GM12878 (cell line): ENCODE measurements at regions not wholly inside any gene's neighbourhood (a gene's known extent, or its start where the extent isn't known, plus 50 kb on each side); places are given as distances from the start of the nearest gene placed in this dataset.

Experiments
- ATAC-seq: fragments of 200-7000 bp; cut with Tn5 transposase; 3 replicates; pipeline ENCODE4 v1.9.1; 2020; ENCODE audit warnings: mild to moderate bottlenecking, moderate library complexity
- BruUV-seq: library from RNA; stranded (reverse); fragments of 400-500 nt; replicated peaks from 2 replicates; lab custom pipeline; 2021; lab: Mats Ljungman, UMichigan
- CTCF ChIA-PET: fragments of 300-600 bp; sonication (Branson Sonifier 250); formaldehyde crosslinking; extraction: SDS; loops from one replicate; lab custom pipeline; 2021; ENCODE audit warnings: inconsistent platforms; lab: Yijun Ruan, JAX
- POLR2A ChIA-PET: fragments of 350-600 bp; formaldehyde crosslinking; extraction: SDS; loops from one replicate; lab custom pipeline; 2021; ENCODE audit warnings: inconsistent platforms; lab: Charles Lee
- RAD21 ChIA-PET: fragments of 300-600 bp; sonication (Branson Sonifier 250); formaldehyde crosslinking; loops from one replicate; lab custom pipeline; 2023; ENCODE audit warnings: antibody characterized with exemption; ENCODE audit not compliant: unreplicated experiment; lab: Charles Lee
- SMC1A ChIA-PET: fragments of 300-600 bp; sonication (Branson Sonifier 250); formaldehyde crosslinking; loops from one replicate; lab custom pipeline; 2023; ENCODE audit not compliant: unreplicated experiment, uncharacterized antibody; lab: Charles Lee
- DNase-seq: peaks from one replicate; pipeline ENCODE4 v3.0.0-alpha.2; 2011; ENCODE audit warnings: low read depth, low spot score
- FAIRE-seq: peaks from 3 replicates; lab custom pipeline; 2011; peaks lifted over from hg19 to GRCh38; lab: Jason Lieb, UNC
- H2AFZ ChIP-seq: 2 replicates; pipeline ENCODE4 v1.6.0; 2011; ENCODE audit warnings: low read depth, low read length, control low read depth; ENCODE audit not compliant: control insufficient read depth
- H3K27ac ChIP-seq: 2 replicates; pipeline ENCODE4 v1.5.1; 2011; ENCODE audit warnings: control low read depth; ENCODE audit not compliant: control insufficient read depth, insufficient read depth
- H3K27me3 ChIP-seq, 2 experiments: replicated peaks in 1 of 2; 2 replicates each; pipeline versions ENCODE4 v1.6.0 to v1.6.1; 2011; ENCODE audit warnings: low read length in 1 of 2; ENCODE audit not compliant: control insufficient read depth in 2 of 2, insufficient read depth in 2 of 2
- H3K36me3 ChIP-seq, 2 experiments: 2 replicates each; pipeline ENCODE4 v1.5.1; 2011; ENCODE audit warnings: low read length in 1 of 2; ENCODE audit not compliant: control insufficient read depth in 2 of 2, insufficient read depth in 2 of 2
- H3K4me1 ChIP-seq: 2 replicates; pipeline ENCODE4 v1.6.1; 2011; ENCODE audit warnings: mild to moderate bottlenecking, low read length, moderate library complexity, mixed read lengths; ENCODE audit not compliant: control insufficient read depth, insufficient read depth
- H3K4me2 ChIP-seq: 2 replicates; pipeline ENCODE4 v1.6.0; 2011; ENCODE audit warnings: control low read depth; ENCODE audit not compliant: control insufficient read depth, insufficient read depth
- H3K4me3 ChIP-seq: fragments of 200-600 bp; sonication (generic); 2 replicates; pipeline ENCODE4 v1.5.1; 2016
- H3K79me2 ChIP-seq: 2 replicates; pipeline ENCODE4 v1.6.0; 2011; ENCODE audit warnings: low read length; ENCODE audit not compliant: control insufficient read depth, insufficient read depth
- H3K9ac ChIP-seq: 2 replicates; pipeline ENCODE4 v1.8.0; 2011; ENCODE audit warnings: low read length, control low read depth, mixed read lengths; ENCODE audit not compliant: control insufficient read depth, insufficient read depth
- H3K9me3 ChIP-seq: replicated peaks from 3 replicates; pipeline ENCODE4 v1.5.1; 2011; ENCODE audit warnings: mild to moderate bottlenecking, low read length; ENCODE audit not compliant: control insufficient read depth, insufficient read depth
- H4K20me1 ChIP-seq: 2 replicates; pipeline ENCODE4 v1.6.0; 2011; ENCODE audit not compliant: control insufficient read depth, insufficient read depth
- BHLHE40 ChIP-seq, 2 experiments: fragments of 450-650 bp in 1 of 2; IDR thresholded peaks; 2 replicates each; pipeline ENCODE4 v1.6.1; 2011 to 2017; ENCODE audit warnings: low read depth in 2 of 2, borderline replicate concordance in 1 of 2, improper control_type of control experiment in 1 of 2, low read length in 1 of 2, mild to moderate bottlenecking in 1 of 2
- CREM ChIP-seq: IDR thresholded peaks from 2 replicates; pipeline ENCODE4 v1.6.1; 2014; ENCODE audit warnings: antibody characterized with exemption, low read depth
- CUX1 ChIP-seq: IDR thresholded peaks from 2 replicates; pipeline ENCODE4 v1.6.1; 2012; ENCODE audit warnings: improper control_type of control experiment, low read depth, low read length; ENCODE audit not compliant: insufficient replicate concordance
- POLR2AphosphoS5 ChIP-seq: IDR thresholded peaks from 2 replicates; pipeline ENCODE4 v1.6.1; 2011; ENCODE audit warnings: mild to moderate bottlenecking, low read length, inconsistent platforms
- SMARCA5 ChIP-seq: fragments of 450-650 bp; IDR thresholded peaks from 2 replicates; pipeline ENCODE4 v1.6.1; 2017; ENCODE audit warnings: mild to moderate bottlenecking
- SUZ12 ChIP-seq: fragments of 200-600 bp; sonication (generic); IDR thresholded peaks from one replicate; pipeline ENCODE4 v1.6.1; 2018; ENCODE audit warnings: antibody characterized with exemption, mild to moderate bottlenecking; ENCODE audit not compliant: unreplicated experiment
- WGBS: methylation state at CpG from one replicate; pipeline ENCODE4 v1.1.6; 2016; ENCODE audit warnings: low lambda C conversion rate; ENCODE audit not compliant: insufficient replicate concordance, insufficient coverage; ENCODE audit errors: missing lambda C conversion rate; 5-methylcytosine and 5-hydroxymethylcytosine counted together
- in situ Hi-C: fragments of 300-500 bp; cut with MboI; formaldehyde crosslinking; loops from 9 replicates; pipeline ENCODE4 v1.14.3; 2018; ENCODE audit warnings: mixed read lengths
- intact Hi-C: fragments of 100-400 bp; cut with micrococcal nuclease; formaldehyde crosslinking; loops from one replicate; pipeline ENCODE4 v1.14.2; 2022; ENCODE audit not compliant: unreplicated experiment

- H3K9me3 ChIP-seq, result no peaks in the 10 kb centered on the region
- no peaks in the 10 kb centered on the region for H3K36me3 ChIP-seq
- SMC1A ChIA-PET, result interaction anchor here (1.4 to 2.0 kb wide), 2 partner anchors 10 to 31 kb away, joined by 3 to 6 read pairs; no protein-coding TSS in a partner anchor
- POLR2A ChIA-PET, result no interaction called here
- H3K4me2 ChIP-seq, result no peak overlapping the region
- CTCF ChIA-PET, result interaction anchor here (1.0 kb wide), 1 partner anchor 129 kb away, joined by 3 read pairs; no protein-coding TSS in a partner anchor
- H3K4me1 ChIP-seq, result no peaks in the 10 kb centered on the region
- TF ChIP-seq BHLHE40 (IDR thresholded peaks at IDR 0.05; ENCODE audit: borderline replicate concordance in 1 of 2, low read depth in 2 of 2, low read length in 1 of 2), result no peak
- TF ChIP-seq SUZ12, result no peak
- TF ChIP-seq CREM, result no peak
- no peak for TF ChIP-seq POLR2AphosphoS5
- TF ChIP-seq SMARCA5, result no peak
- no peak for TF ChIP-seq CUX1
- ATAC-seq (no peak), DNase-seq (no peak), FAIRE-seq (no peak)
- H2AFZ ChIP-seq, result no peak overlapping the region
- H3K4me3 ChIP-seq, result no peak overlapping the region
- no peaks in the 10 kb centered on the region for H4K20me1 ChIP-seq
- WGBS, result 86% methylated on average over 1 of the region's 1 CpG
- BruUV-seq, result no TSS peak
- RAD21 ChIA-PET, result no interaction called here
- in situ Hi-C loops (no loop called here), intact Hi-C loops (no loop called here)
- no peaks in the 10 kb centered on the region for H3K79me2 ChIP-seq
- no peak overlapping the region for H3K27ac ChIP-seq
- H3K27me3 ChIP-seq, result peaks cover 0 to 3% of the 10 kb centered on the region in 2 experiments; a peak in 2 of 4 replicates
- no peak overlapping the region for H3K9ac ChIP-seq
These were observed 70.5 kb upstream of the SPATA13 start for GRCh38 chr13:24090049-24090448.
